NCI-H1417 (cell line): ENCODE measurements at regions not wholly inside any gene's neighbourhood (a gene's known extent, or its start where the extent isn't known, plus 50 kb on each side); places are given as distances from the start of the nearest gene placed in this dataset.

ENCODE experiments used
- DNase-seq, 3 experiments: peaks; one replicate each; lab custom pipeline; 2025; lab: John Stamatoyannopoulos, UW

DNA sequence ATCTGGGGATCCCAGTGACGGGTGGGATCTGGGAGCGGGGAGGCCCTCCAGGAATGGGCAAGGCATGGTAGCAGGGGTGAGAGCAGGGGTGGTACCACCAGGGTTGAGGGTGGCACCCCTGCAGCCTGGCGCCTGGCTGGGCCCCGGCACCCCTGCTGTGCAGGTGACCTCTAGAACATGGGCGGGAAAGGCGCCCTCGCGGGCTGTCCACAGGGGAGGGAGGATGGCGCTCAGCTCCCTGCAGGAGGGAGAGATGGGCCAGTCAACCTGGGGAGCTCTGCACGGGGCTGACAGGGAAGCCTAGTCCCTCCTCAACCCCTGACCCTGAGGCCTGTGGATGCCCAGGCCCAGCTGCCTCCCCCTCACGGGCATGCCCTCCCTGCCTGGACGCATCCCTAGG, 61.6 kb upstream of the SLCO4A1 start:
- DNase-seq, result peak in 2 of 3 experiments; percentile 16 to 39

DNA sequence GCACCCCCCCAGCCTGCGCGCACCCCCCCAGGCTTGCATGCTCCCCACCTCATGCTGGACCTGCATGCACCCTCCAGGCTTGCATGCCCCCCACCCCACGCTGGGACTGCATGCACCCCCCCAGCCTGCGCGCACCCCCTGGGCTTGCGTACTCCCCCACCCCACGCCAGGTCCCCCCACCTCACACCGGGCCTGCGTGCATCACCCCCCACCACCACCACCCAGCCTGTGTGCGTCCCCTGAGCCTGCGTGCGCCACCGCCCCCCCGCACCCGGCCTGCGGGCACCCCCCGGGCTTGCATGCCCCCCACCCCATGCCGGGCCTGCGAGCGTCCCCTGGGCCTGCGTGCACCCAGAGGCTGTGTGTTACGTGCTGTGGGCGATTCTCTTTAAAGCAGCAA, 61.0 kb upstream of the SLCO4A1 start:
- no peak for DNase-seq

DNA sequence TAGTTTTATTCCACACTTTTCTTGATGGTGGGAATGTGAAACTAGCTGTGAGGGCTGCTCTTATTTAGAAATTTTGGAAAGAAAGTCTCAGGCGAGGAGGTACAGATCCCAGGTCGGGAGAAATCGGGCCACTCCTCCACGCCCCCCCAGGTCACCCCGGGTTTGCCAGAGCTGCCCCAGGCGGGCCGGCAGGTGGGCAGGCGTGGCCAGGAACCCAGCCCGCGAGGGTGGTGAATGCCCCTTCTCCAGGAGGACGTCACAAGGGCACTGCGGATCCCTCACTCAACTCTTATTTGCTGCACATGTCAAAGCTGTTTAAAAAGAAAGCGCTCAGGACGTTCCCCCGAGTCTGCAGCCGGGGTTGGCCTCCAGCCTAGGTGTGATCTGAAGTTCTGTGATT, 60.5 kb upstream of the SLCO4A1 start:
- DNase-seq, result peak in 1 of 3 experiments; percentile 51

DNA sequence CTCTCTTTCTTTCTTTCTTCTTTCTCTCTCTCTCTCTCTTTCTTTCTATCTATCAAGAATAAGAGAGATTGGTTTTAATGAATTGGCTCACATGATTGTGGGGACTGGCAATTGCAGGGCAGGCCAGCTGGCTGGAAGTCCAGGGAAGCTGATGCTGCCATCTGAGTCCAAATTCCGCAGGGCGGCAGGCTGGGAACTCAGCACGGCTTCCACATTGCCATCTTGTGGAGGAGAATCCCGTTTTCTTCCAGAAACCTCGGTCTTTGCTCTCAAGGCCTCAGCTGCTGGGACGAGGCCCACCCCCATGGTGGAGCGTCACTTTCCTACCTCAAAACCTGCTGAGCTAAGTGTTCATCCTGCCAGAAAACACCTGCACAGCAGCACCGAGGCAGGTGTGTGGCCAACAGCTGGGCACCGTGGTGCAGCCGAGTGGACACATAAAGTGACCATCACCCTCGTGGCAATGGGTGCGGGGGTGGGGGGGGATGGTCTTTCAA, 58.8 kb upstream of the SLCO4A1 start:
- DNase-seq, result no peak

DNA sequence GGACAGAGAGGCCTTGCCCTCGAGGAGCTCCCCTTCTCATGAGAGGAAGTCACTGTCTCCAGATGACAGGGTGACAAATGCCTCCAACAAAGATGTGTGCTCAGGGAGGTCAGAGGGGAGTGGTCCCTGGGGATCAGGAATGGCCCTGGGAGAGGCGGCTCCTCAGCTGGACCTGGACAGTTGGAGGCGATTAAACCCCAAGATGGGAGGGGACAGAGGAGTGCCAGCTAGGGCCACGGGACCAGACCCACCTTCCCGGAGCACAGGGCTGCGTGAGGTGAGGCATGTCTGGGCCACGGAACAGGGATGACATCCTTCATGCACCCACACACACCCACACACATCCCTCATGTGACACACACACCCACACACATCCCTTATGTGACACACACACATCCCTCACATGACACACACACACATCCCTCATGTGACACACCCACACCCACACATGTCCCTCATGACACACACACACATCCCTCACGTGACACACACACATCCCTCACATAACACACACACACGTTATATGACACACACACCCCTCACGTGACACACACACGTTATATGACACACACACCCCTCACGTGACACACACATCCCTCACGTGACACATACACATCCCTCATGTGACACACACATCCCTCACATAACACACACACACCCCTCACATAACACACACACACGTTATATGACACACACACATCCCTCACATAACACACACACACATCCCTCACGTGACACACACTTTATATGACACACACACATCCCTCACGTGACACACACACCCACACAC, 57.4 kb upstream of the SLCO4A1 start:
- DNase-seq, result no peak

DNA sequence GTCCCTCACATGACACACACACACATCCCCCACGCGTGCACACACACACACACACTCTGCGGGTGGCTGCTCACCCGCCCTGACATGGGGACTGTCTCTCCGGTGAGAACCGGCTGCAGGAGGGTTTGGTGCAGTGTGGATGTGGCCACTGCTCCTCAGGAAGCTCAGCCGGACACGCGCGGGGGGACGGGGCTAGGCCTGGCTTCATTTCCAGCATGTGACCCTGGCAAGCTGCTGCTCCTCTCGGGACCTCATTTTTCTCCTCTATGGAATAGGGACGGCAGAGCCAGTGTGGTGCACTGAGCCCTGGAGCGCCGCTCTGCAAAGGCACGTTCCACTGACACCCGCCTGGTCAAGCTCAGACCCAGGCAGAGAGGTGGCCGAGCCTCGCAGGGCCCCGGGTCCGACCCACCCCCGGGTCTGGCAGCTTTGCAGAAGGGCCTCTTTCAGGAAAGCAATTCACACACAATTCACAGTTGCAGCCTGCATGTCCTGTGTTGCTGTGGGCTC, 56.8 kb upstream of the SLCO4A1 start:
- DNase-seq, result no peak

DNA sequence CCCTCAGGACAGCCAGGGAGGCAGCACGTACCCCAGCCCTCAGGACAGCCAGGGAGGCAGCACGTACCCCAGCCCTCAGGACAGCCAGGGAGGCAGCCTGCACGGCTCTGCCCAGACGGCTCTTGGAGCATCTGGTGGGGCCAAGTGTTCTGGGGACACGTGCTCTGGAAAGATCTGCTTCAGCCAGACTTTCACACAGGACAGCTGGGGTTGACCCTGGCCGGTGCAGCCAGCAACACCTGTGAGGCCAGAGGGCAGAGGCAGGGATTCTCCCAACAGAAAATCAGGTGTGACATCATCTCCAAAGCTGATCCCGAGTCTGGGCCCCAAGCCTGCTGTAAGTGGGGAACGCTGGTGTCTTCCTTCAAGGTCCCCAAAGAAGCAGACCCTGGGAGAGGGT, 55.5 kb upstream of the SLCO4A1 start:
- no peak for DNase-seq

DNA sequence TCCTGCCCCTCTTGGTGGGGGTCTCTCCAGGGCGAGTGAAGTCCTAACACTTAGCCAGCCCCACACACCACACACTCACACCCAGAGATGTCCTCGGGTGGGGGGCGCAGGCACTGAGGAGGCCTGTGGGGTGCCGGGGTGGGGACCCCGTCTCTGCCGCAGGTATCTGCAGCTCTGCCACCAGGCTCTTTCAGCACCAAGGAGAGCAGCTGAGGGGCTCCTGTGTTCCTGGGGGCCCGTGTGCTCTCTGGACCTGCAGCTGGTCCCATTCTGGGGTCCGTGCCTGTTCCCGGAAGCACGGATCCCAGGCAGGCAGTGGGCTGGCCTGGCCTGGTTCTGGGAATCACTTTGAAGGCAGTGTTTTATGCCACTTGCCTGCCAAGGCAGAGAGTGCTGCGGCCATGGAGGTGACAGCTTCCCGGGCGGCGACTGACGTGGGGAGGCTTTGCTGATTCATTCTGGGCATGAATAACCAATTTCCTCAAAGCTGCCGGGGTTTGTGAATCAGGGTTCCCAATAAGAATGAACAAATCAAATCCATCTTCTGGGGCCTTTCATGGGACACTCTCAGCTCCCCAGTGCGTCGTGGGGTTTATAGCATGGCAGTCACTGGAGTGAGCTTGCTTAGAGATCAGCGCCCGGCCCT, 54.4 kb upstream of the SLCO4A1 start:
- no peak for DNase-seq

DNA sequence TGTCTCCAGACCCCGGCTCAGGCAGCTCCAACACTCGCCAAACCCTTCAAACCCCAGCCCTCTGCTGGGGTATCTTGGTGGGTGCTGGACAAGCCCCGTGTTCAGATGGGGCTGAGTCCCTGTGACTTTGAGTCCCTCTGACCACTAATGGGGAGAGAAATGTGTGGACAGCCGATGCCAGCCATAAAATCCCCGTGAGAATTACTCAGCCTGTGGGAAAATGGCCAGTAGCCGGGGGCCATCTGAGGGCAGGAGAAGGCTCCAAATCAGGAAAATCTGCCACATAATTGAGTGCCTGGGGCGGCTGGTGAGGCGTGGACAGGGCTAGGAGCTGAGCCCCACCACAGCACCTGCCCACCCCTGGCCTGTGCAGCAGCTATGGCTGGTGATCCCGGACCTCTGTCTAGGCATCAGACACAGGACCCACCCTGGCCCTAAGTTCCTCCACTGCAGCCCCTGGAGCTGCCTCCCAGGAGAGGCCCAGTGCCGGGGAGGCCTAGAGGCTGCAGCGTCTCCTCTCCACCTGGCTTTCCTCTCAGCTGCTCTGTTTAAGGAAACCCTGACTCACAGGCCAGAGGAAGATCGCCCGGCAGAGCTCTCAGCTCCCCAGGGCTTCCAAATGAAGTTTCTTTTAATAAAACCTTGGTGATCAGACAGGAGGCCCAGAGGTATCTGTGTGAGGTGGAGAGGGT, 53.7 kb upstream of the SLCO4A1 start:
- no peak for DNase-seq

DNA sequence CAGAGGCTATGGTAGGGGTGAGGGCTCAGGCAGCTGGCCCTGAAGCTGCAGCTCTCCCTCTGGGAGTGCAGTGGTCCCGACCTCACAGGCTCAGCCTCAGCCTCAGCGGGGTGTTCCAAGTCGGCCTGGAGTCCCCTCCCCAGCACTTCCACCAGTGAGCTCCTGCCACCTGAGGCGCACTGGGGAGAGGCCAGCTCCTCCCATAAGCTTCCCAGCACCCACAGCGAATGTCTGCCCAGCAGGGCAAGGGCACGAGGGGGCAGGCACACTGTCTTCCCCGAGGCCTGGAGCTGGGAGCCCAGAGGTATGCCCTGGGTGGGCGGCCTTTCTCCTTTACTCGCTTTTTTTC, 53.2 kb upstream of the SLCO4A1 start:
- DNase-seq, result no peak

DNA sequence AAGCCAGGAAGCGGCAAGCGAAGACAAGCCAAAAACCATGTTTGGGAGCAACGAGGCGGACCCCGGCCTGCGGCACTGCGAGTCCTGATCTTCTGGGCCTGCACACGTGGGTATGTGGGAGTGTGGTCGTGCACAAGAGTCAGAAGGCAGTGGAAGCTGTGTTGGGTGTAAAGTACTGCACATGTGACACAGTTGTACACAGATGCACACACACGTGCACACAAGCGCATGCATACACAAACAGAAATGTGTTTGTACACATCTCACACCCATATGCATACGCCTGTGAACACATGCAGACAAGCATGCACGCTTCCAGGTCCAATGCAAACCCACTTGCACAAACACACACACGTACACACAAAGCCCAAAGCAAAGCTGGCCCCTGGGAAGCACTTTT, 52.6 kb upstream of the SLCO4A1 start:
- DNase-seq, result no peak

DNA sequence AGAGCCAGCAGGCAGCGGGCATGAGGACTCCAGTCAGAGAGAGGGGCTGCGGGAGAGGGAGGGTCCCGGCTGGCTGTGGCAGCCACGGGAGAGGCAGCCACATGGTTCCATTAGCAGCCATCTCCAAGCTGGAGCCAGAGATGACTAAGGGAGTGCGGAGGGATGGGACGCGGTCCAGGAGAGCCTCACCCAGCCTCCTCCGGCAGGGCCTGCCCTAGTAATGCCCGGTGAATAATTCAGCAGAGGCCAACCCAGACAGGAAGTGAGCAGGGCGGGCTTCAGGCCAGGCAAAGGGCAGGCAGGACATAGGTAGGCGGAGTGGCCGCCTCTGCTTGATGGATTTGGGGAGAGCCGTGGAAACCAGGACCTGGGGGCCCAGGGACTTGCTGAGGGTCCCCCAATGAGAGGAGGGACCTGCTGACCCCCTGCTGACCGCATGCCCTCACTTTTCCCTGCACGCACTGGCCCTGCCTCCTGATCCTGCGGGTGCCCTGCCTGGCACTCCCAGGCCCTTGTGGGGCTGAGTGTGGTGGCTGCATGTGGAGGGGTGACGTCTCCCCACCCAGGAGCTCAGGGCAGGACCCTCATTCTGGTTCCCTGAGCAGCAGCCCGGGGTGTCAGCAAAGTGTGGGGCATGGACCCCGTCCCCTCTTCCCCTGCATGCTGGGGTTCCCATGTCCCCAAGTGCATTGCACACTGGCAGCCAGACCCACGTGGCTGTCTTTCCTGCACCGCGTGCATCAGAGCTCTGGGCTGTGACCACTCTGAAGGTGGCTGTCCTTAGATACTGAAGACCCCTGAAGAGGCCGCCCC, 51.8 kb upstream of the SLCO4A1 start:
- no peak for DNase-seq

DNA sequence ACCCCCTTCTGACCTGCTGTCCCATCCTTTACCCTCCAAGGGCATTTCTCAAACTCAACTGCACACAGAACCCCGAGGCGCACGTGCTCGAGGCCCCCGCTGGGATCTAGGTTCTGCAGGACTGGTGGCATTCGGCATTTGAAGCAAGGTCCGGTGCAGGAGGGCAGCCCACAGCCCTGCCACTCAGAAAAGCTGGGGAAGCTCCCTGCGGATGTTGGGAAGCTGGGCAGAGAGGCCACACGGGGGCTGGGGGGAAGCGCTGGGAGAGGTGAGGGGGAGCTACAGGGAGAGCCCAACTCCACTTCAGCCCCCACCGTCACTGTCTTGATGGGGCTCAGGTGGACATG, 51.2 kb upstream of the SLCO4A1 start:
- no peak for DNase-seq

DNA sequence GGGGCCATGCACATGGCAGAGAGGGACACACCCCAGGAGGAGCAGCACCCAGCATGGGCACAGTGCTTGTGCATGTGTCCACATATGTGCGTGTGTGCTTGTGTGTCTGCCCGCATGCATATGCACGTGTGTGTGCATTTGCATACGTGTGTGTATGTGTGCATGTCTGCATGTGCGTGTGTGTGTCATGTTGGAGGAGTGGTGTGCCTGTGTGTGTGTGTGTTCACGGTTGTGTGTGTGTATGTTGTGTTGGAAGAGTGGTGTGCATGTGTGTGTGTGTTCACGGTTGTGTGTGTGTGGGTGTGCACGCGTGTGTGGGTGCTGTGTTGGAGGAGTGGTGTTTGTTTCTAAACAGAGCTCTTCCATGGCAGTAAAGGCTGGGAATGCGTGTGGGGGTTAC, 50.7 kb upstream of the SLCO4A1 start:
- no peak for DNase-seq
